ENCODE measurements at regions not wholly inside any gene's neighbourhood (a gene's known extent, or its start where the extent isn't known, plus 50 kb on each side); places are given as distances from the start of the nearest gene placed in this dataset.

- no peak for ATAC-seq (ENCODE audit: insufficient read depth, low FRiP score)
- Histone ChIP-seq H3K9me3 (ENCODE audit: control insufficient read depth in 4 of 4, insufficient read depth in 3 of 4, low read length in 3 of 4) (no peaks in the 10 kb centered on the region), H3K4me3 (no peak overlapping the region), H3K36me3 (ENCODE audit: control insufficient read depth in 4 of 4, insufficient read depth in 4 of 4, low read length in 4 of 4) (no peaks in the 10 kb centered on the region), H3K27ac (ENCODE audit: low read depth in 1 of 2, low read length in 1 of 2) (no peak overlapping the region), H3K4me1 (ENCODE audit: control insufficient read depth in 5 of 5, insufficient read depth in 5 of 5, low read length in 5 of 5) (peaks cover 0 to 70% (median 22%) of the 10 kb centered on the region in 5 donors), H3K27me3 (ENCODE audit: control insufficient read depth in 3 of 3, insufficient read depth in 3 of 3, low read length in 2 of 3) (no peaks in the 10 kb centered on the region), H3K9ac (ENCODE audit: insufficient read depth in 1 of 2, low read length in 2 of 2) (no peak overlapping the region)
- 92 to 98% methylated on average over 3 of the region's 3 CpGs for WGBS, 2 donors
- TF ChIP-seq, protein P1, sequence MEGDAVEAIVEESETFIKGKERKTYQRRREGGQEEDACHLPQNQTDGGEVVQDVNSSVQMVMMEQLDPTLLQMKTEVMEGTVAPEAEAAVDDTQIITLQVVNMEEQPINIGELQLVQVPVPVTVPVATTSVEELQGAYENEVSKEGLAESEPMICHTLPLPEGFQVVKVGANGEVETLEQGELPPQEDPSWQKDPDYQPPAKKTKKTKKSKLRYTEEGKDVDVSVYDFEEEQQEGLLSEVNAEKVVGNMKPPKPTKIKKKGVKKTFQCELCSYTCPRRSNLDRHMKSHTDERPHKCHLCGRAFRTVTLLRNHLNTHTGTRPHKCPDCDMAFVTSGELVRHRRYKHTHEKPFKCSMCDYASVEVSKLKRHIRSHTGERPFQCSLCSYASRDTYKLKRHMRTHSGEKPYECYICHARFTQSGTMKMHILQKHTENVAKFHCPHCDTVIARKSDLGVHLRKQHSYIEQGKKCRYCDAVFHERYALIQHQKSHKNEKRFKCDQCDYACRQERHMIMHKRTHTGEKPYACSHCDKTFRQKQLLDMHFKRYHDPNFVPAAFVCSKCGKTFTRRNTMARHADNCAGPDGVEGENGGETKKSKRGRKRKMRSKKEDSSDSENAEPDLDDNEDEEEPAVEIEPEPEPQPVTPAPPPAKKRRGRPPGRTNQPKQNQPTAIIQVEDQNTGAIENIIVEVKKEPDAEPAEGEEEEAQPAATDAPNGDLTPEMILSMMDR (IDR thresholded peaks at IDR 0.05; ENCODE audit: control extremely low read depth, extremely low read depth) = no peak
- no peak for DNase-seq
Observed at GRCh38 chr2:43029186-43029585, 197.2 kb downstream of the ZFP36L2 start.

- Histone ChIP-seq H3K9me3 (ENCODE audit: control insufficient read depth in 4 of 4, insufficient read depth in 3 of 4, low read length in 3 of 4) (no peaks in the 10 kb centered on the region), H3K9ac (ENCODE audit: insufficient read depth in 1 of 2, low read length in 2 of 2) (no peak overlapping the region), H3K36me3 (ENCODE audit: control insufficient read depth in 4 of 4, insufficient read depth in 4 of 4, low read length in 4 of 4) (no peaks in the 10 kb centered on the region), H3K4me3 (no peak overlapping the region), H3K4me1 (ENCODE audit: control insufficient read depth in 5 of 5, insufficient read depth in 5 of 5, low read length in 5 of 5) (peaks cover 0 to 70% (median 22%) of the 10 kb centered on the region in 5 donors), H3K27me3 (ENCODE audit: control insufficient read depth in 3 of 3, insufficient read depth in 3 of 3, low read length in 2 of 3) (no peaks in the 10 kb centered on the region), H3K27ac (ENCODE audit: low read depth in 1 of 2, low read length in 1 of 2) (no peak overlapping the region)
- ATAC-seq (ENCODE audit: insufficient read depth, low FRiP score) (no peak), DNase-seq (no peak)
- 80 to 86% methylated on average over 6 of the region's 6 CpGs for WGBS, 2 donors
- TF ChIP-seq, protein P1 (IDR thresholded peaks at IDR 0.05; ENCODE audit: control extremely low read depth, extremely low read depth) = no peak
Observed at GRCh38 chr2:43028188-43028587, 198.2 kb downstream of the ZFP36L2 start.

- Histone ChIP-seq H3K27ac (ENCODE audit: low read depth in 1 of 2, low read length in 1 of 2) (peak overlapping the region in 1 of 2 donors; percentile 35), H3K27me3 (ENCODE audit: control insufficient read depth in 3 of 3, insufficient read depth in 3 of 3, low read length in 2 of 3) (no peaks in the 10 kb centered on the region), H3K36me3 (ENCODE audit: control insufficient read depth in 4 of 4, insufficient read depth in 4 of 4, low read length in 4 of 4) (no peaks in the 10 kb centered on the region), H3K9me3 (ENCODE audit: control insufficient read depth in 4 of 4, insufficient read depth in 3 of 4, low read length in 3 of 4) (no peaks in the 10 kb centered on the region), H3K4me1 (ENCODE audit: control insufficient read depth in 5 of 5, insufficient read depth in 5 of 5, low read length in 5 of 5) (peaks cover 0 to 61% (median 17%) of the 10 kb centered on the region in 5 donors), H3K9ac (ENCODE audit: insufficient read depth in 1 of 2, low read length in 2 of 2) (peak overlapping the region in 1 of 2 donors; percentile 51), H3K4me3 (no peak overlapping the region)
- 76% methylated on average over 21 of the region's 21 CpGs for WGBS, 2 donors
- DNase-seq = peak in 1 of 3 donors; percentile 37
- TF ChIP-seq, protein P1 (IDR thresholded peaks at IDR 0.05; ENCODE audit: control extremely low read depth, extremely low read depth) = no peak
- ATAC-seq (ENCODE audit: insufficient read depth, low FRiP score) = no peak
Observed at GRCh38 chr2:43027097-43027873, 199.1 kb downstream of the ZFP36L2 start.
